HEK293 (cell line): ENCODE measurements at regions not wholly inside any gene's neighbourhood (a gene's known extent, or its start where the extent isn't known, plus 50 kb on each side); places are given as distances from the start of the nearest gene placed in this dataset.

Experiments used
- CTCF ChIA-PET: fragments of 350-600 bp; formaldehyde crosslinking; extraction: SDS; loops from one replicate; lab custom pipeline; 2021; ENCODE audit warnings: antibody characterized with exemption; lab: Yijun Ruan, JAX
- POLR2A ChIA-PET: fragments of 300-600 bp; formaldehyde crosslinking; extraction: SDS; loops from one replicate; lab custom pipeline; 2020; ENCODE audit warnings: antibody characterized with exemption, inconsistent platforms; lab: Yijun Ruan, JAX
- H3K27ac ChIP-seq: fragments of 200-500 bp; sonication (Bioruptor generic); 2 replicates; pipeline ENCODE4 v1.5.1; 2014; ENCODE audit warnings: low read depth, low read length, control low read depth, inconsistent platforms; ENCODE audit errors: extremely low read depth
- H3K36me3 ChIP-seq, 2 experiments: fragments of 200-500 bp in 1 of 2; sonication (Bioruptor generic) in 1 of 2; 1 replicate in 1 of 2; 2 replicates in 1 of 2; pipeline ENCODE4 v1.5.1; 2014 to 2017; ENCODE audit warnings: inconsistent platforms in 2 of 2, low read length in 2 of 2; ENCODE audit not compliant: control insufficient read depth in 2 of 2, insufficient read depth in 1 of 2
- H3K4me1 ChIP-seq: fragments of 200-500 bp; sonication (Bioruptor generic); 2 replicates; pipeline ENCODE4 v1.5.1; 2014; ENCODE audit warnings: mild to moderate bottlenecking, low read length, inconsistent platforms; ENCODE audit not compliant: control insufficient read depth, insufficient read depth
- H3K4me3 ChIP-seq: 2 replicates; pipeline ENCODE4 v1.5.1; 2011; ENCODE audit warnings: low read depth, mild to moderate bottlenecking, control low read depth, low read length, moderate library complexity
- H3K9me3 ChIP-seq: fragments of 200-500 bp; sonication (Bioruptor generic); 2 replicates; pipeline ENCODE4 v1.5.1; 2014; ENCODE audit warnings: low read depth, low read length, inconsistent platforms; ENCODE audit not compliant: control insufficient read depth, insufficient read depth
- EGR2 ChIP-seq: fragments of 450-650 bp; formaldehyde crosslinking; IDR thresholded peaks from 2 replicates; pipeline ENCODE4 v1.5.1; 2016; ENCODE audit warnings: low read depth, missing biosample characterization, missing genetic modification characterization
- FEZF1 ChIP-seq: fragments of 450-650 bp; formaldehyde crosslinking; IDR thresholded peaks from 2 replicates; pipeline ENCODE4 v1.5.1; 2016; ENCODE audit warnings: missing biosample characterization, missing genetic modification characterization
- GLIS1 ChIP-seq: fragments of 450-650 bp; formaldehyde crosslinking; IDR thresholded peaks from 2 replicates; pipeline ENCODE4 v1.5.1; 2016; ENCODE audit warnings: missing biosample characterization, missing genetic modification characterization
- KLF1 ChIP-seq: fragments of 450-650 bp; formaldehyde crosslinking; IDR thresholded peaks from 2 replicates; pipeline ENCODE4 v1.5.1; 2016; ENCODE audit warnings: missing biosample characterization, missing genetic modification characterization
- MYNN ChIP-seq: fragments of 450-650 bp; formaldehyde crosslinking; IDR thresholded peaks from 2 replicates; pipeline ENCODE4 v1.5.1; 2016; ENCODE audit warnings: missing biosample characterization, missing genetic modification characterization, borderline replicate concordance
- OVOL3 ChIP-seq: fragments of 450-650 bp; formaldehyde crosslinking; IDR thresholded peaks from 2 replicates; pipeline ENCODE4 v1.5.1; 2016; ENCODE audit warnings: missing biosample characterization, missing genetic modification characterization
- PRDM1 ChIP-seq: fragments of 450-650 bp; formaldehyde crosslinking; IDR thresholded peaks from 2 replicates; pipeline ENCODE4; 2016; ENCODE audit warnings: missing biosample characterization, missing genetic modification characterization
- SP3 ChIP-seq: fragments of 450-650 bp; formaldehyde crosslinking; IDR thresholded peaks from 2 replicates; pipeline ENCODE4 v1.5.1; 2016; ENCODE audit warnings: missing biosample characterization, missing genetic modification characterization
- ZBTB10 ChIP-seq: fragments of 450-650 bp; formaldehyde crosslinking; IDR thresholded peaks from 2 replicates; pipeline ENCODE4 v1.5.1; 2016; ENCODE audit warnings: missing biosample characterization, missing genetic modification characterization
- ZBTB17 ChIP-seq: fragments of 450-650 bp; formaldehyde crosslinking; IDR thresholded peaks from 2 replicates; pipeline ENCODE4 v1.5.1; 2016; ENCODE audit warnings: missing biosample characterization, missing genetic modification characterization
- ZBTB49 ChIP-seq: fragments of 450-650 bp; formaldehyde crosslinking; IDR thresholded peaks from 2 replicates; pipeline ENCODE4 v1.5.1; 2016; ENCODE audit warnings: missing biosample characterization, missing genetic modification characterization, low read depth
- ZFP41 ChIP-seq: fragments of 450-650 bp; formaldehyde crosslinking; IDR thresholded peaks from 2 replicates; pipeline ENCODE4 v1.5.1; 2016; ENCODE audit warnings: missing biosample characterization, missing genetic modification characterization, borderline replicate concordance
- ZNF146 ChIP-seq: fragments of 450-650 bp; formaldehyde crosslinking; IDR thresholded peaks from 2 replicates; pipeline ENCODE4 v1.5.1; 2016; ENCODE audit warnings: missing biosample characterization, missing genetic modification characterization
- ZNF148 ChIP-seq: fragments of 450-650 bp; formaldehyde crosslinking; IDR thresholded peaks from 2 replicates; pipeline ENCODE4 v1.5.0; 2017; ENCODE audit warnings: missing biosample characterization, missing genetic modification characterization, borderline replicate concordance
- ZNF239 ChIP-seq: fragments of 450-650 bp; formaldehyde crosslinking; IDR thresholded peaks from 2 replicates; pipeline ENCODE4 v1.5.1; 2016; ENCODE audit warnings: missing biosample characterization, missing genetic modification characterization
- ZNF24 ChIP-seq: fragments of 450-650 bp; formaldehyde crosslinking; IDR thresholded peaks from 2 replicates; pipeline ENCODE4 v1.5.1; 2016; ENCODE audit warnings: missing biosample characterization, missing genetic modification characterization
- ZNF335 ChIP-seq: fragments of 450-650 bp; formaldehyde crosslinking; conservative IDR thresholded peaks from 2 replicates; pipeline ENCODE4 v1.5.1; 2016; ENCODE audit warnings: missing biosample characterization, missing genetic modification characterization
- ZNF394 ChIP-seq: fragments of 450-650 bp; formaldehyde crosslinking; IDR thresholded peaks from 2 replicates; pipeline ENCODE4 v1.5.1; 2016; ENCODE audit warnings: missing biosample characterization, missing genetic modification characterization, mild to moderate bottlenecking, moderate library complexity, borderline replicate concordance
- ZNF398 ChIP-seq: fragments of 450-650 bp; formaldehyde crosslinking; IDR thresholded peaks from 2 replicates; pipeline ENCODE4 v1.5.1; 2017; ENCODE audit warnings: missing biosample characterization, missing genetic modification characterization
- ZSCAN4 ChIP-seq: fragments of 450-650 bp; formaldehyde crosslinking; IDR thresholded peaks from 2 replicates; pipeline ENCODE4 v1.5.1; 2017; ENCODE audit warnings: missing biosample characterization, missing genetic modification characterization

- Histone ChIP-seq H3K36me3 (no peaks in the 10 kb centered on the region), H3K27ac (no peak overlapping the region), H3K4me3 (no peak overlapping the region), H3K9me3 (no peaks in the 10 kb centered on the region), H3K4me1 (peaks cover 19% of the 10 kb centered on the region)
- POLR2A ChIA-PET = interaction anchor here (0.7 to 1.5 kb wide), 3 partner anchors 21 to 185 kb away, joined by 3 to 4 read pairs (median 4); no protein-coding TSS in a partner anchor
- CTCF ChIA-PET = interaction anchor here (2.0 to 5.3 kb wide), 4 partner anchors 50 to 231 kb away, joined by 10 to 40 read pairs (median 30); no protein-coding TSS in a partner anchor
- TF ChIP-seq ZNF148 (tag by site-specific recombination) (no peak), ZNF398 (tag by site-specific recombination) (no peak), KLF1 (no peak), ZNF335 (tag by site-specific recombination) (no peak), ZBTB10 (tag by site-specific recombination) (no peak), ZSCAN4 (tag by site-specific recombination) (no peak), OVOL3 (tag by site-specific recombination) (no peak), FEZF1 (tag by site-specific recombination) (no peak)
These were observed 117.0 kb upstream of the COL21A1 start for GRCh38 chr6:56364431-56364826.

GRCh38 chr6:56363796-56364430 is 116.5 kb upstream of the COL21A1 start:
- CTCF ChIA-PET = interaction anchor here (2.0 to 5.3 kb wide), 4 partner anchors 49 to 232 kb away, joined by 10 to 40 read pairs (median 30); no protein-coding TSS in a partner anchor
- POLR2A ChIA-PET = interaction anchor here (0.7 to 1.5 kb wide), 3 partner anchors 21 to 185 kb away, joined by 3 to 4 read pairs (median 4); no protein-coding TSS in a partner anchor
- TF ChIP-seq ZNF24 (no peak), SP3 (tag by site-specific recombination) (no peak), MYNN (tag by site-specific recombination) (no peak), ZNF146 (tag by site-specific recombination) (no peak), GLIS1 (peak; percentile 35; the same call in 1 of the 2 replicates), ZNF239 (tag by site-specific recombination) (no peak), ZFP41 (tag by site-specific recombination) (no peak), ZBTB49 (tag by site-specific recombination) (no peak), EGR2 (tag by site-specific recombination) (no peak), ZNF394 (tag by site-specific recombination) (no peak), PRDM1 (tag by site-specific recombination) (no peak), ZBTB17 (tag by site-specific recombination) (0 out of 2 replicates have a peak, but pooled peaks have one; percentile 18)
- no peak overlapping the region for H3K27ac ChIP-seq
- H3K4me1 ChIP-seq = peaks cover 19% of the 10 kb centered on the region
- no peaks in the 10 kb centered on the region for H3K36me3 ChIP-seq
- H3K9me3 ChIP-seq = no peaks in the 10 kb centered on the region
- H3K4me3 ChIP-seq = no peak overlapping the region
